H9 (cell line): ENCODE measurements at regions not wholly inside any gene's neighbourhood (a gene's known extent, or its start where the extent isn't known, plus 50 kb on each side); places are given as distances from the start of the nearest gene placed in this dataset.

Experiments used
- DNase-seq: peaks from one replicate; pipeline ENCODE4 v3.0.0-alpha.2; 2017
- H2AFZ ChIP-seq: one replicate; pipeline ENCODE4 v1.6.1; 2013; ENCODE audit warnings: mild to moderate bottlenecking, low read length, control low read depth, moderate library complexity
- H2AK5ac ChIP-seq: 2 replicates; pipeline ENCODE4 v1.6.1; 2013; ENCODE audit warnings: low read length, control low read depth, mixed read lengths; ENCODE audit not compliant: insufficient read length
- H2BK120ac ChIP-seq: one replicate; pipeline ENCODE4 v1.6.1; 2013; ENCODE audit warnings: low read depth, mild to moderate bottlenecking, low read length, control low read depth, inconsistent platforms; ENCODE audit not compliant: poor library complexity, severe bottlenecking
- H2BK12ac ChIP-seq: 2 replicates; pipeline ENCODE4 v1.6.1; 2013; ENCODE audit warnings: low read length, control low read depth, mixed read lengths, low read depth; ENCODE audit not compliant: insufficient read length
- H2BK15ac ChIP-seq: 2 replicates; pipeline ENCODE4 v1.6.1; 2013; ENCODE audit warnings: low read depth, low read length, control low read depth
- H2BK20ac ChIP-seq: one replicate; pipeline ENCODE4 v1.6.1; 2013; ENCODE audit warnings: low read depth, mild to moderate bottlenecking, low read length, control low read depth, inconsistent platforms; ENCODE audit not compliant: poor library complexity, severe bottlenecking
- H2BK5ac ChIP-seq: 2 replicates; pipeline ENCODE4 v1.6.1; 2013; ENCODE audit warnings: low read length, control low read depth, mixed read lengths; ENCODE audit not compliant: insufficient read length
- H3K14ac ChIP-seq: 2 replicates; pipeline ENCODE4 v1.6.1; 2013; ENCODE audit warnings: low read length, control low read depth; ENCODE audit not compliant: insufficient read depth
- H3K18ac ChIP-seq: 2 replicates; pipeline ENCODE4 v1.6.1; 2013; ENCODE audit warnings: low read depth, mild to moderate bottlenecking, mixed read lengths, low read length, control low read depth; ENCODE audit not compliant: insufficient read length
- H3K23ac ChIP-seq: 2 replicates; pipeline ENCODE4 v1.6.1; 2013; ENCODE audit warnings: low read length, control low read depth, mixed read lengths, low read depth; ENCODE audit not compliant: insufficient read length
- H3K23me2 ChIP-seq: 2 replicates; pipeline ENCODE4 v1.6.1; 2013; ENCODE audit warnings: low read depth, mild to moderate bottlenecking, mixed read lengths, low read length, control low read depth; ENCODE audit not compliant: insufficient read length, poor library complexity, severe bottlenecking
- H3K27ac ChIP-seq: 2 replicates; pipeline ENCODE4 v1.5.1; 2013; ENCODE audit warnings: low read length, control low read depth, mixed read lengths, low read depth; ENCODE audit not compliant: insufficient read length
- H3K27me3 ChIP-seq: 2 replicates; pipeline ENCODE4 v1.6.1; 2013; ENCODE audit warnings: low read length, control low read depth, inconsistent platforms; ENCODE audit not compliant: insufficient read depth
- H3K4ac ChIP-seq: 2 replicates; pipeline ENCODE4 v1.6.1; 2013; ENCODE audit warnings: low read depth, mild to moderate bottlenecking, control low read depth, inconsistent platforms, low read length, moderate library complexity
- H3K4me1 ChIP-seq: 2 replicates; pipeline ENCODE4 v1.6.1; 2013; ENCODE audit warnings: low read length, control low read depth, inconsistent platforms; ENCODE audit not compliant: insufficient read depth
- H3K4me2 ChIP-seq: 2 replicates; pipeline ENCODE4 v1.6.1; 2013; ENCODE audit warnings: low read length, control low read depth, mixed read lengths; ENCODE audit not compliant: insufficient read length, insufficient read depth
- H3K56ac ChIP-seq: 2 replicates; pipeline ENCODE4 v1.6.1; 2013; ENCODE audit warnings: low read depth, mild to moderate bottlenecking, mixed read lengths, low read length, control low read depth; ENCODE audit not compliant: insufficient read length
- H3K79me1 ChIP-seq: 2 replicates; pipeline ENCODE4 v1.6.1; 2013; ENCODE audit warnings: low read depth, mild to moderate bottlenecking, moderate library complexity, low read length, control low read depth, inconsistent platforms; ENCODE audit not compliant: insufficient read depth, poor library complexity, severe bottlenecking
- H3K79me2 ChIP-seq: 2 replicates; pipeline ENCODE4 v1.6.1; 2013; ENCODE audit warnings: low read length, control low read depth, inconsistent platforms; ENCODE audit not compliant: insufficient read depth
- H3K9ac ChIP-seq: 2 replicates; pipeline ENCODE4 v1.6.1; 2013; ENCODE audit warnings: low read length, control low read depth, mixed read lengths; ENCODE audit not compliant: insufficient read length; ENCODE audit errors: extremely low read depth
- H3K9me3 ChIP-seq: one replicate; pipeline ENCODE4 v1.6.1; 2013; ENCODE audit warnings: low read depth, low read length, inconsistent platforms; ENCODE audit not compliant: control insufficient read depth
- H3T11ph ChIP-seq: one replicate; pipeline ENCODE4 v1.6.1; 2013; ENCODE audit warnings: mild to moderate bottlenecking, low read length, control low read depth, inconsistent platforms
- H4K20me1 ChIP-seq: one replicate; pipeline ENCODE4 v1.6.1; 2013; ENCODE audit not compliant: control insufficient read depth, insufficient read length, insufficient read depth
- H4K5ac ChIP-seq: 2 replicates; pipeline ENCODE4 v1.6.1; 2013; ENCODE audit warnings: low read depth, mild to moderate bottlenecking, mixed read lengths, low read length, control low read depth; ENCODE audit not compliant: insufficient read length
- H4K8ac ChIP-seq: replicated peaks from 2 replicates; pipeline ENCODE4 v1.6.1; 2013; ENCODE audit warnings: low read length, control low read depth, mixed read lengths, low read depth; ENCODE audit not compliant: insufficient read length
- H4K91ac ChIP-seq: 2 replicates; pipeline ENCODE4 v1.6.1; 2013; ENCODE audit warnings: low read depth, mild to moderate bottlenecking, moderate library complexity, mixed read lengths, low read length, control low read depth; ENCODE audit not compliant: insufficient read length
- H3K27ac Mint-ChIP-seq, 3 experiments: 2 replicates in 2 of 3; 3 replicates in 1 of 3; pipeline ENCODE4 v1.8.0; 2020 to 2021; ENCODE audit warnings: mixed read lengths in 3 of 3, mild to moderate bottlenecking in 1 of 3, moderate library complexity in 1 of 3
- H3K27me3 Mint-ChIP-seq: 2 replicates; pipeline ENCODE4 v1.8.0; 2021; ENCODE audit warnings: low read depth, mild to moderate bottlenecking, moderate library complexity, mixed read lengths
- H3K36me3 Mint-ChIP-seq, 3 experiments: 2 replicates in 2 of 3; 3 replicates in 1 of 3; pipeline ENCODE4 v1.8.0; 2020 to 2021; ENCODE audit warnings: low read depth in 3 of 3, mixed read lengths in 3 of 3; ENCODE audit not compliant: insufficient read depth in 1 of 3
- H3K4me1 Mint-ChIP-seq, 2 experiments: 2 replicates each; pipeline ENCODE4 v1.8.0; 2020; ENCODE audit warnings: mixed read lengths in 2 of 2
- H3K4me3 Mint-ChIP-seq, 2 experiments: 2 replicates in 1 of 2; 3 replicates in 1 of 2; pipeline ENCODE4 v1.8.0; 2020 to 2021; ENCODE audit warnings: mild to moderate bottlenecking in 2 of 2, mixed read lengths in 2 of 2, moderate library complexity in 1 of 2
- H3K9me3 Mint-ChIP-seq, 2 experiments: 2 replicates in 1 of 2; 3 replicates in 1 of 2; pipeline ENCODE4 v1.8.0; 2020; ENCODE audit warnings: mild to moderate bottlenecking in 2 of 2, mixed read lengths in 2 of 2, moderate library complexity in 1 of 2
- CTCF ChIP-seq: fragments of 200-600 bp; sonication (generic); conservative IDR thresholded peaks from 3 replicates; pipeline ENCODE4 v1.8.0; 2021; ENCODE audit warnings: antibody characterized with exemption, mild to moderate bottlenecking
- WGBS: extraction: QIAGEN DNeasy Blood & Tissue Kit; methylation state at CpG from one replicate; pipeline ENCODE4 v1.1.7; 2013; ENCODE audit warnings: missing lambda C conversion rate, low lambda C conversion rate, mixed read lengths; ENCODE audit not compliant: insufficient read length; ENCODE audit errors: extremely low coverage; 5-methylcytosine and 5-hydroxymethylcytosine counted together

GRCh38 chr9:107086460-107086859 lies 196.6 kb upstream of the RAD23B start:
- Histone ChIP-seq H4K91ac (no peak overlapping the region), H3K23ac (no peak overlapping the region)
- WGBS: no CpG with 5 or more reads among the region's 2 CpGs

More at GRCh38 chr9:107086460-107086859, 196.6 kb upstream of the RAD23B start:
- H2BK12ac ChIP-seq: no peak overlapping the region
- H2BK120ac ChIP-seq: no peak overlapping the region
- no peaks in the 10 kb centered on the region for H3K23me2 ChIP-seq
- H3K9me3 Mint-ChIP-seq: no peaks in the 10 kb centered on the region
- H4K8ac ChIP-seq: no peak overlapping the region
- H3K27me3 ChIP-seq: no peaks in the 10 kb centered on the region
- H3K4me2 ChIP-seq: no peak overlapping the region
- no peaks in the 10 kb centered on the region for H3K79me2 ChIP-seq
- H3K56ac ChIP-seq: no peak overlapping the region
- no peak overlapping the region for H3K18ac ChIP-seq
- no peak overlapping the region for H3K14ac ChIP-seq
- no peak overlapping the region for H3K27ac ChIP-seq
- no peaks in the 10 kb centered on the region for H3K4me1 Mint-ChIP-seq
- DNase-seq: no peak
- no peaks in the 10 kb centered on the region for H3K9me3 ChIP-seq
- no peak overlapping the region for H3K27ac Mint-ChIP-seq
- no peak overlapping the region for H2BK5ac ChIP-seq
- H3K4me3 Mint-ChIP-seq: no peak overlapping the region
- H3K4ac ChIP-seq: no peak overlapping the region
- no peak overlapping the region for H2AK5ac ChIP-seq
- no peak overlapping the region for H3T11ph ChIP-seq
- H4K20me1 ChIP-seq: no peaks in the 10 kb centered on the region
- no peak overlapping the region for H4K5ac ChIP-seq
- TF ChIP-seq CTCF: no peak
- H3K4me1 ChIP-seq: no peaks in the 10 kb centered on the region
- no peaks in the 10 kb centered on the region for H3K79me1 ChIP-seq
- H2AFZ ChIP-seq: no peak overlapping the region
- H2BK20ac ChIP-seq: no peak overlapping the region
- H3K9ac ChIP-seq: no peak overlapping the region
- H3K27me3 Mint-ChIP-seq: no peaks in the 10 kb centered on the region
- H3K36me3 Mint-ChIP-seq: no peaks in the 10 kb centered on the region
- no peak overlapping the region for H2BK15ac ChIP-seq
